Smooth muscle cell (in vitro differentiated cells): ENCODE measurements at regions not wholly inside any gene's neighbourhood (a gene's known extent, or its start where the extent isn't known, plus 50 kb on each side); places are given as distances from the start of the nearest gene placed in this dataset.

Experiments
- DNase-seq: peaks from one replicate; lab custom pipeline; 2025; ENCODE audit not compliant: unreplicated experiment; lab: John Stamatoyannopoulos, UW
- H2AFZ ChIP-seq: fragments of 200-600 bp; sonication (generic); 2 replicates; pipeline ENCODE4 v1.6.0; 2016; ENCODE audit warnings: antibody characterized with exemption, low read depth, mild to moderate bottlenecking
- H3F3A ChIP-seq: fragments of 200-600 bp; sonication (generic); 2 replicates; pipeline ENCODE4 v1.6.0; 2017; ENCODE audit warnings: antibody characterized with exemption, low read depth
- H3K27ac ChIP-seq: fragments of 200-600 bp; sonication (generic); 2 replicates; pipeline ENCODE4 v1.5.1; 2016; ENCODE audit warnings: low read depth, mild to moderate bottlenecking
- H3K27me3 ChIP-seq: fragments of 200-600 bp; sonication (generic); 2 replicates; pipeline ENCODE4 v1.6.1; 2016; ENCODE audit warnings: low read depth, mild to moderate bottlenecking
- H3K36me3 ChIP-seq: fragments of 200-600 bp; sonication (generic); 2 replicates; pipeline ENCODE4 v1.5.1; 2016; ENCODE audit warnings: low read depth
- H3K4me1 ChIP-seq: fragments of 200-600 bp; sonication (generic); 2 replicates; pipeline ENCODE4 v1.5.1; 2016; ENCODE audit warnings: low read depth
- H3K4me2 ChIP-seq: fragments of 200-600 bp; sonication (generic); 2 replicates; pipeline ENCODE4 v1.6.0; 2016; ENCODE audit warnings: mild to moderate bottlenecking
- H3K4me3 ChIP-seq: fragments of 200-600 bp; sonication (generic); 2 replicates; pipeline ENCODE4 v1.5.1; 2016; ENCODE audit warnings: mild to moderate bottlenecking
- H3K79me2 ChIP-seq: fragments of 200-600 bp; sonication (generic); 2 replicates; pipeline ENCODE4 v1.6.0; 2016; ENCODE audit warnings: low read depth, mild to moderate bottlenecking
- H3K9ac ChIP-seq: fragments of 200-600 bp; sonication (generic); 2 replicates; pipeline ENCODE4 v1.6.0; 2016; ENCODE audit warnings: low read depth
- H3K9me3 ChIP-seq: fragments of 200-600 bp; sonication (generic); replicated peaks from 2 replicates; pipeline ENCODE4 v1.5.1; 2016; ENCODE audit warnings: low read depth
- H4K20me1 ChIP-seq: fragments of 200-600 bp; sonication (generic); 2 replicates; pipeline ENCODE4 v1.6.0; 2016; ENCODE audit warnings: low read depth
- CTCF ChIP-seq: fragments of 200-600 bp; sonication (generic); IDR thresholded peaks from 2 replicates; pipeline ENCODE4 v1.5.1; 2017; ENCODE audit warnings: borderline replicate concordance, mild to moderate bottlenecking, antibody characterized with exemption; ENCODE audit not compliant: insufficient read depth, poor library complexity, severe bottlenecking
- WGBS: methylation state at CpG from one replicate; pipeline ENCODE4 v1.1.7; 2016; ENCODE audit warnings: low lambda C conversion rate; 5-methylcytosine and 5-hydroxymethylcytosine counted together

GRCh38 chr18:21958263-21958662 is 211.1 kb upstream of the GATA6 start:
- no peak for DNase-seq
- H3K27me3 ChIP-seq, result no peaks in the 10 kb centered on the region
- H3K36me3 ChIP-seq, result no peaks in the 10 kb centered on the region
- H3K9ac ChIP-seq, result no peak overlapping the region
- H3K4me2 ChIP-seq, result no peak overlapping the region
- TF ChIP-seq CTCF, result no peak
- peaks cover 4% of the 10 kb centered on the region for H3F3A ChIP-seq
- no peak overlapping the region for H3K27ac ChIP-seq
- H3K4me1 ChIP-seq, result no peaks in the 10 kb centered on the region
- 75% methylated on average over 8 of the region's 8 CpGs for WGBS
- no peak overlapping the region for H3K4me3 ChIP-seq
- H3K79me2 ChIP-seq, result no peaks in the 10 kb centered on the region
- no peak overlapping the region for H2AFZ ChIP-seq
- no peaks in the 10 kb centered on the region for H3K9me3 ChIP-seq
- no peaks in the 10 kb centered on the region for H4K20me1 ChIP-seq

- H3K4me1 ChIP-seq, result no peaks in the 10 kb centered on the region
- H3K79me2 ChIP-seq, result no peaks in the 10 kb centered on the region
- H3K36me3 ChIP-seq, result no peaks in the 10 kb centered on the region
- TF ChIP-seq CTCF, result no peak
- WGBS, result 98% methylated on average over 5 of the region's 5 CpGs
- no peak overlapping the region for H3K4me3 ChIP-seq
- no peaks in the 10 kb centered on the region for H4K20me1 ChIP-seq
- no peaks in the 10 kb centered on the region for H3K9me3 ChIP-seq
- peaks cover 4% of the 10 kb centered on the region for H3F3A ChIP-seq
- no peak overlapping the region for H3K9ac ChIP-seq
- no peak overlapping the region for H3K4me2 ChIP-seq
- H3K27ac ChIP-seq, result no peak overlapping the region
- no peaks in the 10 kb centered on the region for H3K27me3 ChIP-seq
- no peak overlapping the region for H2AFZ ChIP-seq
- no peak for DNase-seq
Measured at GRCh38 chr18:21958707-21959450, 210.5 kb upstream of the GATA6 start.

GRCh38 chr18:21960189-21960588 is 209.2 kb upstream of the GATA6 start:
- H3K4me1 ChIP-seq, result no peaks in the 10 kb centered on the region
- H2AFZ ChIP-seq, result no peak overlapping the region
- DNase-seq, result peak; percentile 17
- peak overlapping the region; percentile 29 for H3K4me2 ChIP-seq
- H3K27ac ChIP-seq, result peak overlapping the region; percentile 15
- no peaks in the 10 kb centered on the region for H3K79me2 ChIP-seq
- no peak overlapping the region for H3K4me3 ChIP-seq
- H3K9ac ChIP-seq, result no peak overlapping the region
- no peaks in the 10 kb centered on the region for H3K36me3 ChIP-seq
- peaks cover 4% of the 10 kb centered on the region for H3F3A ChIP-seq
- H3K27me3 ChIP-seq, result no peaks in the 10 kb centered on the region
- no peaks in the 10 kb centered on the region for H3K9me3 ChIP-seq
- H4K20me1 ChIP-seq, result no peaks in the 10 kb centered on the region
- no peak for TF ChIP-seq CTCF
- 11% methylated on average over 8 of the region's 8 CpGs for WGBS

- H2AFZ ChIP-seq, result no peak overlapping the region
- H3K27me3 ChIP-seq, result no peaks in the 10 kb centered on the region
- no peak overlapping the region for H3K9ac ChIP-seq
- no peak overlapping the region for H3K27ac ChIP-seq
- H3K4me1 ChIP-seq, result no peaks in the 10 kb centered on the region
- no peaks in the 10 kb centered on the region for H4K20me1 ChIP-seq
- H3F3A ChIP-seq, result peaks cover 4% of the 10 kb centered on the region
- no peak for DNase-seq
- no peak for TF ChIP-seq CTCF
- H3K36me3 ChIP-seq, result no peaks in the 10 kb centered on the region
- no peak overlapping the region for H3K4me2 ChIP-seq
- H3K9me3 ChIP-seq, result no peaks in the 10 kb centered on the region
- H3K79me2 ChIP-seq, result no peaks in the 10 kb centered on the region
- H3K4me3 ChIP-seq, result no peak overlapping the region
- WGBS, result 94% methylated on average over 5 of the region's 5 CpGs
Measured at GRCh38 chr18:21963336-21963735, 206.1 kb upstream of the GATA6 start.
